Head of caudate nucleus (tissue), 42 donors: ENCODE measurements at regions not wholly inside any gene's neighbourhood (a gene's known extent, or its start where the extent isn't known, plus 50 kb on each side); places are given as distances from the start of the nearest gene placed in this dataset.

Source experiments
- DNase-seq, 42 donors: peaks; one replicate each; pipeline versions ENCODE4 v3.0.0 to v3.0.0-alpha.2; 2020 to 2021; ENCODE audit warnings: mixed read lengths in 7 of 42
- intact Hi-C: fragments of 100-400 bp; cut with DNase I; formaldehyde crosslinking; loops from one replicate; pipeline ENCODE4 v1.15.0; 2022

- intact Hi-C loops: no loop called here
- no peak for DNase-seq
Measured at GRCh38 chr2:204040016-204040415, 103.5 kb downstream of the ICOS start.

- DNase-seq: no peak
- intact Hi-C loops: no loop called here
Measured at GRCh38 chr2:204042401-204042800, 105.8 kb downstream of the ICOS start.

- intact Hi-C loops: no loop called here
Measured at GRCh38 chr2:204046145-204046544, 109.6 kb downstream of the ICOS start.

GRCh38 chr2:204049635-204050034, 113.1 kb downstream of the ICOS start:
- DNase-seq: no peak
- intact Hi-C loops: no loop called here

More at GRCh38 chr2:204046145-204046544, 109.6 kb downstream of the ICOS start:
- DNase-seq: no peak

- intact Hi-C loops: no loop called here
- DNase-seq: no peak
Measured at GRCh38 chr2:204050681-204051080, 114.1 kb downstream of the ICOS start.

- intact Hi-C loops: no loop called here
Measured at GRCh38 chr2:204051476-204051875, 114.9 kb downstream of the ICOS start.

GRCh38 chr2:204051984-204052556, 115.5 kb downstream of the ICOS start:
- no peak for DNase-seq
- intact Hi-C loops: no loop called here

More at GRCh38 chr2:204051476-204051875, 114.9 kb downstream of the ICOS start:
- no peak for DNase-seq

GRCh38 chr2:204059016-204059415, 122.5 kb downstream of the ICOS start:
- intact Hi-C loops: no loop called here
- DNase-seq: no peak

GRCh38 chr2:204060841-204061240, 124.3 kb downstream of the ICOS start:
- DNase-seq: no peak
- intact Hi-C loops: no loop called here

- DNase-seq: no peak
- intact Hi-C loops: no loop called here
Measured at GRCh38 chr2:204061241-204061640, 124.7 kb downstream of the ICOS start.

GRCh38 chr2:204064119-204064518, 127.6 kb downstream of the ICOS start:
- intact Hi-C loops: no loop called here
- no peak for DNase-seq

GRCh38 chr2:204065566-204065965, 129.0 kb downstream of the ICOS start:
- intact Hi-C loops: no loop called here
- no peak for DNase-seq

GRCh38 chr2:204066051-204066450, 129.5 kb downstream of the ICOS start:
- DNase-seq: no peak
- intact Hi-C loops: no loop called here

- no peak for DNase-seq
- intact Hi-C loops: no loop called here
Measured at GRCh38 chr2:204069804-204070203, 133.2 kb downstream of the ICOS start.

GRCh38 chr2:204072443-204073324, 136.1 kb downstream of the ICOS start:
- intact Hi-C loops: no loop called here
- DNase-seq: peak in 32 of 42 donors; percentile 3 to 74 (median 34)

GRCh38 chr2:204074456-204074855, 137.9 kb downstream of the ICOS start:
- no peak for DNase-seq
- intact Hi-C loops: no loop called here

GRCh38 chr2:204078003-204078698, 141.6 kb downstream of the ICOS start:
- DNase-seq: no peak
- intact Hi-C loops: no loop called here

- intact Hi-C loops: no loop called here
- DNase-seq: no peak
Measured at GRCh38 chr2:204081487-204082425, 145.2 kb downstream of the ICOS start.

GRCh38 chr2:204086167-204086566, 149.6 kb downstream of the ICOS start:
- no peak for DNase-seq
- intact Hi-C loops: no loop called here
